Suprapubic skin (tissue), 4 donors: ENCODE measurements at regions not wholly inside any gene's neighbourhood (a gene's known extent, or its start where the extent isn't known, plus 50 kb on each side); places are given as distances from the start of the nearest gene placed in this dataset.

Experiments used
- CTCF ChIP-seq, 2 donors: fragments of 200-600 bp in 1 of 2; fragments of 450-650 bp in 1 of 2; sonication (generic) in 1 of 2; IDR thresholded peaks; one replicate each; pipeline ENCODE4 v1.5.1; 2016 to 2019; ENCODE audit warnings: antibody characterized with exemption in 2 of 2, mild to moderate bottlenecking in 1 of 2, moderate library complexity in 1 of 2
- POLR2A ChIP-seq, 2 donors: fragments of 450-650 bp; IDR thresholded peaks; one replicate each; pipeline ENCODE4 v1.6.1; 2017; ENCODE audit warnings: antibody characterized with exemption in 2 of 2, mild to moderate bottlenecking in 2 of 2, moderate library complexity in 2 of 2
- POLR2AphosphoS5 ChIP-seq, 3 donors: sonication (generic); formaldehyde crosslinking; IDR thresholded peaks; one replicate each; pipeline ENCODE4 v1.6.1; 2017; ENCODE audit warnings: antibody characterized with exemption in 3 of 3

GRCh38 chr5:18932081-18932480 lies 1055.9 kb downstream of the CDH18 start:
- TF ChIP-seq CTCF (IDR thresholded peaks at IDR 0.05), result no peak
- no peak for TF ChIP-seq POLR2A (IDR thresholded peaks at IDR 0.05)
- TF ChIP-seq POLR2AphosphoS5 (IDR thresholded peaks at IDR 0.05), result no peak
